Lung (tissue), 11 donors: ENCODE measurements at regions not wholly inside any gene's neighbourhood (a gene's known extent, or its start where the extent isn't known, plus 50 kb on each side); places are given as distances from the start of the nearest gene placed in this dataset.

ENCODE experiments used
- ATAC-seq: fragments of 200-7000 bp; cut with Tn5 transposase; one replicate; pipeline ENCODE4 v1.9.1; 2020; ENCODE audit warnings: moderate number of reproducible peaks; ENCODE audit not compliant: insufficient read depth, low FRiP score
- DNase-seq, 3 donors: peaks; one replicate each; pipeline ENCODE4 v3.0.0-alpha.2; 2013 to 2017
- H3K27ac ChIP-seq, 2 donors: one replicate each; pipeline ENCODE4 v1.5.1; 2013; ENCODE audit warnings: mild to moderate bottlenecking in 2 of 2, moderate library complexity in 2 of 2, control low read depth in 1 of 2, inconsistent platforms in 1 of 2, low read depth in 1 of 2, low read length in 1 of 2
- H3K27me3 ChIP-seq, 3 donors: one replicate each; pipeline ENCODE4 v1.5.1; 2013; ENCODE audit warnings: low read length in 2 of 3; ENCODE audit not compliant: control insufficient read depth in 3 of 3, insufficient read depth in 3 of 3
- H3K36me3 ChIP-seq, 4 donors: one replicate each; pipeline ENCODE4 v1.5.1; 2013; ENCODE audit warnings: low read length in 4 of 4, mild to moderate bottlenecking in 1 of 4, moderate library complexity in 1 of 4; ENCODE audit not compliant: control insufficient read depth in 4 of 4, insufficient read depth in 4 of 4
- H3K4me1 ChIP-seq, 5 donors: one replicate each; pipeline ENCODE4 v1.5.1; 2013; ENCODE audit warnings: low read length in 5 of 5, mild to moderate bottlenecking in 2 of 5, moderate library complexity in 1 of 5; ENCODE audit not compliant: control insufficient read depth in 5 of 5, insufficient read depth in 5 of 5
- H3K4me3 ChIP-seq: one replicate; pipeline ENCODE4 v1.5.1; 2013; ENCODE audit warnings: mild to moderate bottlenecking, control low read depth, moderate library complexity
- H3K9ac ChIP-seq, 2 donors: one replicate each; pipeline ENCODE4 v1.5.1; 2013; ENCODE audit warnings: low read length in 2 of 2, control low read depth in 1 of 2; ENCODE audit not compliant: insufficient read depth in 1 of 2
- H3K9me3 ChIP-seq, 4 donors: one replicate each; pipeline ENCODE4 v1.5.1; 2013; ENCODE audit warnings: low read length in 3 of 4, mild to moderate bottlenecking in 1 of 4, moderate library complexity in 1 of 4; ENCODE audit not compliant: control insufficient read depth in 4 of 4, insufficient read depth in 3 of 4
- WGBS, 2 donors: extraction: QIAGEN DNeasy Blood & Tissue Kit; methylation state at CpG; one replicate each; pipeline ENCODE4 v1.1.7; 2013; 5-methylcytosine and 5-hydroxymethylcytosine counted together
- TF ChIP-seq, protein P1 (sequence below): IDR thresholded peaks from 2 replicates; pipeline ENCODE4 v1.5.1; 2012; ENCODE audit warnings: mild to moderate bottlenecking; ENCODE audit errors: control extremely low read depth, extremely low read depth
- donor health status: control.
- donor health status: control.
- donor health status: Bipolar disorder and iron deficiency.
- donor health status: healthy.
- donor health status: DM: yes; HTN: yes; CAD: no.

DNA sequence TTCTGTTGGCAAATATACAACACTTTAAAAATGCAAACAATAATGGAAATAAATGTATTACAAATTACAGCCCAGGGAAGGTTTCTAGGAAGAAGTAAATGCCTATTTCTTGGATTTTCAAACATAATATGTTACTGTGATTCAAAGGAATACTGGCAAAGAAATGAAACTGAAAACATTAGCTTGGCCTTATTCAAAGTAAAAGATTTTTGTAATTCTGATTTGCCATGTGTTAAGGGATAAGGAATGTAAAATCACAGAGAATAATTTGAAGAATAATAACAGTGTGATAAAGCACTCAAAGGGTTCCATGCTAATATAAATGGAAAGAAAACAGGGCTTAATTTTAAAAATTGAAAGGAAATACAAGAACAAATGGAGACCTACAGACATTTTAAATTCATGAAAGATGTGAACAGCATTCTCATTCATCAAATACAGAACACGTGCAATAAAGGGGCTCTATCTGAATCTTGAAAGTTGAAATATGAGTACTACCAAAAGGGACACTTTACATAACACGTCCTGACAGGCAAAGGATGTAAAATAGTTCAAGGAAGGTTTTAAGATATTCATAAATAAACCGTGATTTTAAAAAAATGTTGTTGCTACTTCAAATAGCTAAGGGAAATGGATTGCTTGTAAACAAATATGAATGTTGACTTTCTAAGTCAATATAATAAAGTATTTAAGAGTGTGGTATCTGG lies 138.1 kb downstream of the RFPL4B start:
- peak in 2 of 3 donors; percentile 39 to 52 for DNase-seq
- Histone ChIP-seq H3K27me3 (no peaks in the 10 kb centered on the region), H3K4me3 (no peak overlapping the region), H3K9me3 (no peaks in the 10 kb centered on the region), H3K9ac (no peak overlapping the region), H3K4me1 (peaks cover 0 to 27% (median 0%) of the 10 kb centered on the region in 5 donors), H3K27ac (no peak overlapping the region), H3K36me3 (no peaks in the 10 kb centered on the region)
- TF ChIP-seq, protein P1, sequence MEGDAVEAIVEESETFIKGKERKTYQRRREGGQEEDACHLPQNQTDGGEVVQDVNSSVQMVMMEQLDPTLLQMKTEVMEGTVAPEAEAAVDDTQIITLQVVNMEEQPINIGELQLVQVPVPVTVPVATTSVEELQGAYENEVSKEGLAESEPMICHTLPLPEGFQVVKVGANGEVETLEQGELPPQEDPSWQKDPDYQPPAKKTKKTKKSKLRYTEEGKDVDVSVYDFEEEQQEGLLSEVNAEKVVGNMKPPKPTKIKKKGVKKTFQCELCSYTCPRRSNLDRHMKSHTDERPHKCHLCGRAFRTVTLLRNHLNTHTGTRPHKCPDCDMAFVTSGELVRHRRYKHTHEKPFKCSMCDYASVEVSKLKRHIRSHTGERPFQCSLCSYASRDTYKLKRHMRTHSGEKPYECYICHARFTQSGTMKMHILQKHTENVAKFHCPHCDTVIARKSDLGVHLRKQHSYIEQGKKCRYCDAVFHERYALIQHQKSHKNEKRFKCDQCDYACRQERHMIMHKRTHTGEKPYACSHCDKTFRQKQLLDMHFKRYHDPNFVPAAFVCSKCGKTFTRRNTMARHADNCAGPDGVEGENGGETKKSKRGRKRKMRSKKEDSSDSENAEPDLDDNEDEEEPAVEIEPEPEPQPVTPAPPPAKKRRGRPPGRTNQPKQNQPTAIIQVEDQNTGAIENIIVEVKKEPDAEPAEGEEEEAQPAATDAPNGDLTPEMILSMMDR: no peak
- WGBS, 2 donors: 39 to 65% methylated on average over 3 of the region's 3 CpGs
- no peak for ATAC-seq

DNA sequence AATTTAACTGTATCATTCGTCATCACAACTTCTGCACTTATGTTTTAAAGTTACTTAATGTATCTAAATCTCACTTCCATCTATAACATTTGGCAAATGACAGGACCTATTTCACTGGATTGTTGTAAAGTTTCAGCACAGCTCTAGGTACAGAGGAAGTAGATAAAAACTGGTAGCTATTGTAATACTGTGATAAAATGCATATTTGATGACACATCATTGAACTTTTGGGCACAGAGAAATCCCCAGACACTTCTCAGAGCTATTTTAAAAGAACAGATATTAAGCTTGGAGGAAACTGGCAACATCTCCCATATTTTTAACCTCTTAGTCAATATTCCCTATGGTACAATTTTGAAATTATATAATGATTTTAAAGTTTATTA lies 138.7 kb downstream of the RFPL4B start:
- Histone ChIP-seq H3K27me3 (no peaks in the 10 kb centered on the region), H3K27ac (no peak overlapping the region)

DNA sequence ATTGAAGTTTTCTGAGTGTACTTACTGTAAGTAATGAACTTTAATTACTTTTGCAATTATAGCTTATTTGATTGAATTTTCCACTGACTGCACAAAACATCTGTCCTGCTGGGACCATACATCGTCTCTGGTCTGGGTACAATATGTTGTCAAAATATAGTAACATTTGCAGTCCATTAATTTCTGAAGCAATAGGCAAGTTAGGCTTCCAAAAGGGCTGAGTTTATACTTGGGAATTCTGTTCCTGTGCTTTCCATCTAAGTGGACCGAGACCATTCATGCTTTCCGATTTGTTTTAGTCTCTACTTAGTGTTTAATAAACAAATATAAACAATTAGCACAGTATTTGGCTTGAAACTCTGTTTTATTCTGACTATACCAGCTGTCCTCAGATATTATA lies 139.3 kb downstream of the RFPL4B start:
- Histone ChIP-seq H3K4me1 (peaks cover 0 to 27% (median 0%) of the 10 kb centered on the region in 5 donors), H3K9ac (no peak overlapping the region), H3K36me3 (no peaks in the 10 kb centered on the region), H3K9me3 (no peaks in the 10 kb centered on the region), H3K4me3 (no peak overlapping the region), H3K27ac (no peak overlapping the region), H3K27me3 (no peaks in the 10 kb centered on the region)
- TF ChIP-seq, protein P1: no peak
- DNase-seq (peak in 2 of 3 donors; percentile 91 to 92), ATAC-seq (no peak)
- 58 to 71% methylated on average over 3 of the region's 3 CpGs for WGBS, 2 donors

More for the DNA sequence above, 138.7 kb downstream of the RFPL4B start:
- Histone ChIP-seq H3K9me3 (no peaks in the 10 kb centered on the region), H3K36me3 (no peaks in the 10 kb centered on the region), H3K4me3 (no peak overlapping the region), H3K4me1 (peaks cover 0 to 27% (median 0%) of the 10 kb centered on the region in 5 donors), H3K9ac (no peak overlapping the region)
- TF ChIP-seq, protein P1: no peak
- DNase-seq: peak in 2 of 3 donors; percentile 38 to 58
- ATAC-seq: no peak
- WGBS, 2 donors: 65 to 73% methylated on average over 1 of the region's 1 CpG
